Right lobe of liver (tissue), 6 donors: ENCODE measurements at regions not wholly inside any gene's neighbourhood (a gene's known extent, or its start where the extent isn't known, plus 50 kb on each side); places are given as distances from the start of the nearest gene placed in this dataset.
"Not testable (repeated sequence)": the region's sequence is repeated elsewhere in the genome, so short reads cannot be mapped to it uniquely, and the experiment has no call there.

Experiments
- ATAC-seq, 4 donors: fragments of 200-7000 bp; cut with Tn5 transposase; one replicate each; pipeline ENCODE4 v1.9.1; 2020; ENCODE audit warnings: mild to moderate bottlenecking in 4 of 4, moderate library complexity in 4 of 4
- DNase-seq, 3 donors: peaks; one replicate each; pipeline ENCODE4 v3.0.0-alpha.2; 2020
- H3K27ac ChIP-seq, 3 donors: fragments of 200-600 bp; one replicate each; pipeline ENCODE4 v1.8.0; 2022
- H3K27me3 ChIP-seq, 2 donors: fragments of 200-600 bp; one replicate each; pipeline ENCODE4 v1.8.0; 2022
- H3K36me3 ChIP-seq, 4 donors: fragments of 200-600 bp; sonication (generic) in 1 of 4; one replicate each; pipeline versions ENCODE4 v1.5.1 to v1.8.0; 2017 to 2022; ENCODE audit warnings: control low read depth in 1 of 4
- H3K4me1 ChIP-seq, 4 donors: fragments of 200-600 bp; sonication (generic) in 1 of 4; one replicate each; pipeline versions ENCODE4 v1.5.1 to v1.8.0; 2017 to 2022; ENCODE audit warnings: control low read depth in 1 of 4
- H3K4me3 ChIP-seq, 3 donors: fragments of 200-600 bp; one replicate each; pipeline ENCODE4 v1.8.0; 2022
- H3K9me3 ChIP-seq, 4 donors: fragments of 200-600 bp; sonication (generic) in 1 of 4; one replicate each; pipeline versions ENCODE4 v1.5.1 to v1.8.0; 2017 to 2022; ENCODE audit warnings: control low read depth in 1 of 4
- CTCF ChIP-seq, 4 donors: fragments of 200-600 bp in 3 of 4; fragments of 450-650 bp in 1 of 4; IDR thresholded peaks; one replicate each; pipeline versions ENCODE4 v1.5.1 to v1.8.0; 2016 to 2022; ENCODE audit warnings: antibody characterized with exemption in 4 of 4, mild to moderate bottlenecking in 2 of 4
- POLR2A ChIP-seq: fragments of 450-650 bp; IDR thresholded peaks from one replicate; pipeline ENCODE4 v1.6.1; 2017; ENCODE audit warnings: antibody characterized with exemption, mild to moderate bottlenecking
- WGBS: methylation state at CpG from one replicate; pipeline ENCODE4 v1.1.6; 2018; ENCODE audit warnings: low coverage, low lambda C conversion rate; ENCODE audit not compliant: insufficient coverage; ENCODE audit errors: missing lambda C conversion rate; 5-methylcytosine and 5-hydroxymethylcytosine counted together
- intact Hi-C, 2 donors: fragments of 100-400 bp; cut with DNase I; formaldehyde crosslinking; loops; one replicate each; pipeline versions ENCODE4 v1.11.2 to v1.14.1; 2022
- donor health status: DM: no; HTN: yes; CAD: no.
- donor health status: DM: no; HTN: no; CAD: no.
- donor health status: DM: no; HTN: no; CAD: no.
- donor health status: DM: no; HTN: yes; CAD: no.
- donor health status: DM: no; HTN: yes; CAD: no.

GRCh38 chr14:105773584-105773983 lies 247.2 kb downstream of the TMEM121 start:
- intact Hi-C loops: no loop called here
- DNase-seq (no peak), ATAC-seq (no peak)
- TF ChIP-seq CTCF (IDR thresholded peaks at IDR 0.05) (no peak), POLR2A (no peak)
- Histone ChIP-seq H3K27me3 (no peaks in the 10 kb centered on the region), H3K4me3 (no peak overlapping the region), H3K9me3 (no peaks in the 10 kb centered on the region), H3K4me1 (no peaks in the 10 kb centered on the region), H3K36me3 (no peaks in the 10 kb centered on the region), H3K27ac (no peak overlapping the region)
- 5% methylated on average over 3 of the region's 3 CpGs for WGBS

- DNase-seq: no peak
- no peaks in the 10 kb centered on the region for H3K27me3 ChIP-seq
- no peak overlapping the region for H3K4me3 ChIP-seq
- WGBS: 21% methylated on average over 2 of the region's 3 CpGs
- H3K27ac ChIP-seq: no peak overlapping the region
- ATAC-seq: no peak
- intact Hi-C loops: no loop called here
- H3K9me3 ChIP-seq: no peaks in the 10 kb centered on the region
- TF ChIP-seq POLR2A (no peak), CTCF (IDR thresholded peaks at IDR 0.05) (no peak)
- H3K4me1 ChIP-seq: no peaks in the 10 kb centered on the region
- no peaks in the 10 kb centered on the region for H3K36me3 ChIP-seq
Observed at GRCh38 chr14:105774001-105774400, 247.6 kb downstream of the TMEM121 start.

- H3K36me3 ChIP-seq, H3K27me3 ChIP-seq, H3K27ac ChIP-seq, H3K9me3 ChIP-seq, DNase-seq, H3K4me1 ChIP-seq, intact Hi-C loops, H3K4me3 ChIP-seq: not testable (repeated sequence)
- 62% methylated on average over 11 of the region's 20 CpGs for WGBS
- ATAC-seq: peak in 1 of 4 donors; percentile 10
Observed at GRCh38 chr14:105774585-105775348, 248.4 kb downstream of the TMEM121 start.

- H3K4me1 ChIP-seq, H3K27me3 ChIP-seq, intact Hi-C loops, H3K9me3 ChIP-seq, H3K36me3 ChIP-seq, DNase-seq, H3K27ac ChIP-seq, ATAC-seq, H3K4me3 ChIP-seq: not testable (repeated sequence)
- no CpG with 5 or more reads among the region's 17 CpGs for WGBS
Observed at GRCh38 chr14:105775349-105775923, 249.1 kb downstream of the TMEM121 start.

- intact Hi-C loops, H3K27me3 ChIP-seq, H3K4me1 ChIP-seq, H3K4me3 ChIP-seq, DNase-seq, ATAC-seq, H3K9me3 ChIP-seq, H3K36me3 ChIP-seq, H3K27ac ChIP-seq: not testable (repeated sequence)
- 80% methylated on average over 2 of the region's 6 CpGs for WGBS
Observed at GRCh38 chr14:105776112-105776511, 249.7 kb downstream of the TMEM121 start.

- Histone ChIP-seq H3K27ac (no peak overlapping the region), H3K9me3 (no peaks in the 10 kb centered on the region), H3K4me1 (no peaks in the 10 kb centered on the region), H3K27me3 (no peaks in the 10 kb centered on the region), H3K4me3 (no peak overlapping the region), H3K36me3 (no peaks in the 10 kb centered on the region)
- DNase-seq (no peak), ATAC-seq (no peak)
- intact Hi-C loops: no loop called here
- TF ChIP-seq POLR2A (no peak), CTCF (IDR thresholded peaks at IDR 0.05) (no peak)
- WGBS: 59% methylated on average over 2 of the region's 13 CpGs
Observed at GRCh38 chr14:105776924-105777323, 250.5 kb downstream of the TMEM121 start.
